ENCODE measurements at regions not wholly inside any gene's neighbourhood (a gene's known extent, or its start where the extent isn't known, plus 50 kb on each side); places are given as distances from the start of the nearest gene placed in this dataset.
A peak's percentile ranks its signal among the peaks of the same experiment; 100 is the strongest.
"Not testable (repeated sequence)": the region's sequence is repeated elsewhere in the genome, so short reads cannot be mapped to it uniquely, and the experiment has no call there.

DNA sequence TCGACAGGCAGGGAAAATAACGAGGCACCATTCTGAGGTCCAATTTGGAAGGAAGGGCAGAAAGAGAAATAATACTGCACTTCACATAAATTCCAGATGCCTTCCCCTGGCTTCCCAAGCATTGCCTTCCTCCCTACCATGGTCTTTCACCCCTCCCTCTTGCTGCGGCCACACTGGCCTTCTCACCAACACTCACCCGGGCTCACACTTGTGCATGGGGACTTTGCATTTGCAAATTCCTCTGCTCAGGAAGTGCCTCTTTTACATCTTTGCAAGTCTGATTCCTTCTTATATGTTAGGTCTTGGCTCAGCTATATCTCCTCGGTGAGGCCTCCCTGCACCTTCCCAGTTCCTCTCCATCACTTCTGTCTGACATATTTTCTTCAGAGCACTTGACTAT is 199.4 kb downstream of the CHIC2 start:
- DNase-seq, result no peak

DNA sequence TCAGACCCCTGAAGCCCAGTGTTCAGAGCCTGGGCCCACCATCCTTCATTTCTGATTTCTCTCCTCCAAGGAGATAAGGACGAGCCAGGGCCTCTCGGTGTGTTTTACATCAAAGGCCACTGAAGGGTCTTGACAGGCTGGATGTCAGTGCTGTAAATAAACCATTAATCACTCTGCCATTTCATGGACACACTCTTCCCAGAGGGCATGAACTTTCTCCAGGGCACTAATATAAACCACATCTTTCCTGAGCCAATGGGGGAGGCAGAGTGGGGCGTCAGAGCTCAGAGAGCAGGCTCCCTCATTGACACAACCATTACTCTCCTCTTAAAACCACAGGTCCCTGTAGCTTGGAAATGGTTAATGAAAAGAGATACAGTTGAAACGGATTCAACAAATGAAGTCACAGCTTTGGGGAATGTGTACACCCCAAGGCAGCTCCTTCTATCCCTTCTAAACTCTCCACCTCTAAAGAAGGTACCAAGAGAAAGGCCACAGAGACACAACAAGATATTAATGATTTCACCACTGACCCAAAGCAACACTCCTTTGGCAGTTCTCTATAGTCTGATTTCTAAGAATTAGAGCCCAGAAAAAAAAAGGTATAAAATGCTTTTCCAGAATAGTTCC is 200.6 kb downstream of the CHIC2 start:
- no peak for DNase-seq

GRCh38 chr4:53863158-53863557 is 201.2 kb downstream of the CHIC2 start:
- no peak for DNase-seq

GRCh38 chr4:53861856-53862610 is 202.4 kb downstream of the CHIC2 start:
- peak in 1 of 2 experiments; percentile 4 for DNase-seq

DNA sequence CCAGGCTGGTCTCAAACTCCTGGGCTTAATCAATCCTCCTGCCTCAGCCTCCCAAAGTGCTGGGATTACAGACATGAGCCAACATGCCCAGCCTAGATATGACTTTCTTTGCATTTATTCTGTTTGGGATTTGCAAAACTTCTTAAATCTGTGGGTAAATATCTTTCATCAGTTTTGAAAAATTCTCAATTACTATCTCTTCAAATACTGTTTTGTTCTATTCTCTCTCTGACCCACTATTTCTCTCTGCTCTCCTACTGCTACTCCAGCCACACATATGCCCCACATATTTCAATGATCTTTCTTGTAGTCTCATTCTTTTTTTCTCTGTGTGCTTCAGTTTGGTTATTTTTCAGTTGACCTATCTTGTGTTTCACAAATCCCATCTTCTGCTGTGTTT is 205.1 kb downstream of the CHIC2 start:
- no peak for DNase-seq

DNA sequence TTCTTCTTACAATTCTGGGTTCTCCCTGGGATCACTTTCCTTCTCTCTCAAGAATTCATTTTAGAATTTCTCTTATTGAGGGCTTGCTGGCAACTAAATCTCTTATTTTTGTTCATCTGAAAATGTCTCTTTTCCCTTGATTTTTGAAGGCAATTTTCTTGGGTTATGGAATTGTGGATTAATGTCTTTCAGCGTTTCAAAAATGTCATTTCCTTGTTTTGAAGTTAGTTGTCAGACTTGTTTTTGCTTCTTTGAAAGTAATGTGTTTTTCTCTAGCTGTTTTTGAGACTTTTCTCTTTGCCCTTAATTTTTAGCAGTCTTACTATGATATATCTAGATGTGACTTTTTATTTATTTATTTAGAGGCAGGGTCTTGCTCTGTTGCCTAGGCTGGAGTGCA is 205.7 kb downstream of the CHIC2 start:
- DNase-seq, result no peak

GRCh38 chr4:53855581-53856250 is 208.7 kb downstream of the CHIC2 start:
- DNase-seq, result no peak

DNA sequence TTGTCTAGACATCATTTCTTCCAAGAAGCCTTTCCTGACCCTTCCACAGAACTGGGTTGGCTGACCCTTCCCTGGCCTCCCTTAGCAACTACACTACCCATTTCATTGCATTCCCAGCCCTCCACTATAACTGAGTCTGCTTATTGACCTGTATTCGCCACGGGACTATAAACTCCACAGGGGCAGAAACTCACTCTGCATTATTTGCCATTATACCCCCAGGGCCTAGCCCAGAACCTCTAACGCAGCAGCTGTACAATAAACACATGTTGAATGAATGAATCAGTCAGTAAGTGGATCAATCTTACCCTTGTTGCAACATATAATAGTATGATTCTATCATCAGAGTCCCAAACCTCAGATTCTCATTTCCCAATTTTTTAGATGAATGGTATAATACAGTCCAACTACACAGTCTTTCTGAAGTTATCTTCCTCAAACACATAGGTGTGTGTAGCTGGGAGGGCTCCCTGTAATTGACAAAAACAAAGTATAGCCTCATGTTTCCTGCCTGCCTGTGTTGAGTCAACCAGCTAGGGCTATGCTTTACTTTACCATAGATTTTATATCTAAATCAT is 209.3 kb downstream of the CHIC2 start:
- no peak for DNase-seq

GRCh38 chr4:53852343-53852742 is 212.1 kb downstream of the CHIC2 start:
- DNase-seq, result no peak

GRCh38 chr4:53847965-53848364 is 216.4 kb downstream of the CHIC2 start:
- no peak for DNase-seq

DNA sequence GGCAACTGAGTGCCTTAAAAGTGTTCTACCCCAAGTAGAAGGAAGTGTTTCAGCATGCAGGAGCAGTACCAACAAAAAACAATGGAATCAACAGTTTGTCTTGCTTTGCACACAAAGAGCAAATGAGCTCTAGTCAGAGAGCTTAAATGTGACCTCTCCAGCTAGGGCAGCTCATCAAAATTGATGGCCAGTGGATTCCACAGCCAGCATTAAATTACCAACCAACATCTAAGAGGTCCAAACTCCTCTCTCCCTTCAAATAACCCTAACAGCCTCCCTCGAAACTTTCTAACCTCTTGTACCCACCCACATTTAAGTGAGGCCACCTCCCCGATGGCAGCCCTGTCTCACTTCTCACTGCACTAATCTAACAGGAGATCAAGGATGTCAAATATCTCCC is 219.9 kb downstream of the CHIC2 start:
- no peak for DNase-seq

GRCh38 chr4:53844133-53844532 is 220.3 kb downstream of the CHIC2 start:
- DNase-seq, result no peak

DNA sequence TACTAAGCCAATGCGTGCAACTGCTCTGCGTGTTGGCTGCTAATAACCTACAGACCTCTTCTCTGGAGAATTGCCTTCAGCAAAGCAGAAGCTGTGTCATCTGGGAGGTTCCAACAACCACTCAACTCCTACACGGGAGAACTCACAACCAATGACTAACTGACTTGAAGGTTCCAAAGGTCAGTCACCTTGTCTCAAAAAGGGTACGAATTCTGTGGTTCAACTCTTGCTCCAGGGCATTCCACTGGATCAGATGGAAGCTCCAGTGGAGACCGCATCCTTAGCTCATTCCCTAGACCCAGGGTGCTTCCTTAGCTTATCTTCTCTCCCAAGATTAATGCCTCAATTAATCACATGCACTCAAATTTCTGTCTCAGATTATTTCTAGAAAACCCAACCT is 222.7 kb downstream of the CHIC2 start:
- no peak for DNase-seq

DNA sequence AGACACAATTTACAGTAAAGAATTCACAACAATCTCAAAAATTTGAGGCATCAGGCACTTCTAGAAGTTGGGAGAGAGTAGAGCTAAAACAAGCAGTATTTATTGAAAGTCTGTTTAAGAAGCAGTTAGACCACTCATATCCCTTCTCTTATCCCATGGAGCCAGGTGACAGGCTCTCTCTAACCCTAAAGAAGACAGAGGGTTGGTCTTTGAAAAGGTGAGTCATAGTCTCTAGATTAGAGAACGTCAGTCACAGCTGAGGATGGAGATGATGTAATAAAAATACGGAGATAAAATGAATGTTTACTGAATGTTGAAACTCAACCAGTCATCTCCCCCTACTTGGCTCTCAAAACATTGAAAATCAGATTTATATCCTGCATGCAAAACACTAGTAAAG is 223.8 kb downstream of the CHIC2 start:
- no peak for DNase-seq

DNA sequence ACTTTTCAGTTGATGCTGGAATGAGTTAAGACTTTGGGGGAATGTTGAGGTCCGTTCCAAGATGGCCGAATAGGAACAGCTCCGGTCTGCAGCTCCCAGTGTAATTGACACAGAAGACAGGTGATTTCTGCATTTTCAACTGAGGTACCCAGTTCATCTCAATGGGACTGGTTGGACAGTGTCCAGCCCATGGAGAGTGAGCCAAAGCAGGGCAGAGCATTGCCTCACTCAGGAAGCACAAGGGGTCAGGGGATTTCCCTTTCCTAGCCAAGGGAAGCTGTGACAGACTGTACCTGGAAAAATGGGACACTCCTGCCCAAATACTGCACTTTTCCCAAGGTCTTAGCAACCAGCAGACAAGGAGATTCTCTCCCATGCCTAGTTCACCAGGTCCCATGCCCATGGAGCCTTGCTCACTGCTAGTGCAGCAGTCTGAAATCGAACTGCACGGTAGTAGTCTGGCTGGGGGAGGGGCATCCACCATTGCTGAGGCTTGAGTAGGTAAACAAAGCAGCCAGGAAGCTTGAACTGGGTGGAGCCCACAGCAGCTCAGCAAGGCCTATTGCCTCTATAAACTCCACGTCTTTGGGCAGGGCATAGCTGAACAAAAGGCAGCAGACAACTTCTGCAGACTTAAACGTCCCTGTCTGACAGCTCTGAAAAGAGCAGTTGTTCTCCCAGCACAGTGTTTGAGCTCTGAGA is 231.0 kb downstream of the CHIC2 start:
- not testable (repeated sequence) for DNase-seq

- DNase-seq, result no peak
Observed at GRCh38 chr4:53832549-53832948, 231.9 kb downstream of the CHIC2 start.

GRCh38 chr4:53830511-53830910 is 233.9 kb downstream of the CHIC2 start:
- no peak for DNase-seq

- DNase-seq, result no peak
Observed at GRCh38 chr4:53821179-53821851, 230.0 kb upstream of the LNX1 start.

- no peak for DNase-seq
Observed at GRCh38 chr4:53818104-53818503, 226.8 kb upstream of the LNX1 start.

DNA sequence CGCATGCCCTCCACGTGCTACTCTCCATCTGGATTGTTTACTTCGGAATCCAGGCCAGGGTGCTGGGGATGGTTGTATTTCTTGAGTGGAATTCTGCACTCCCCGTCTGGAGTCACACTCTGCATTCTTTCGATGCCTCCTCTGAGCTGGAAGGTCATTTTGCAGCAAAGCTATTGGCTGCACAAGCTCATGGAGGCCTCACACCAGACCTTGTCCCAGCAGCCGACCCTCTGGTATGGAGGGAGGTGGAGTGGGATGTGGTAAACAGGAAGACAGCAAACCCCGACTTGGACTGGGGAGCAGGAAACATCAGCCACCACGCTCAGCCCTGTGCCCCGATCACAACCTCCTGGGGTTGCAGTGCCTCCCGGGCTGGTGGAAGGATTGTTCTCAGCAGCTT is 225.3 kb upstream of the LNX1 start:
- DNase-seq, result no peak

DNA sequence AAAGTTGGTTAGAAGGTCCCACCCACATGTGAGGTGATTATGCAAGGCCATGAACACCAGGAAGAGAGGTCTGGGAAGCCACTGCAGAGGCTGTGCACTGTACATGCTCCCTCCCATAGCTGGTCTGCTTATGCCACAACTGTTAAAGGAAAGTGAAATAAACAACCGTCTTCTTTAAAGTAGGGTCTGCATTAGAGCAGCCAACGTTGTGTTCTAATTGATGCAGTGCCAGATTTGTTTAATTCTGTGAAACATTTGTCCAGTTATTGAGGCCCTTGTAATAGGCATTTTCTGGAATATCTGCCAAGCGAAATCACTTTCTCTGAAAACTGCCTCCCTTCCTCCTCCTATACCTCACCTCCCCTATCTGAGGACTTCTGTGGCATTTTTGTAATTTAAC is 224.0 kb upstream of the LNX1 start:
- DNase-seq, result no peak

- no peak for DNase-seq
Observed at GRCh38 chr4:53813998-53814397, 222.7 kb upstream of the LNX1 start.

GRCh38 chr4:53810643-53811042 is 219.4 kb upstream of the LNX1 start:
- DNase-seq, result no peak

Data from NCI-H2081 (cell line).